ENCODE measurements at regions not wholly inside any gene's neighbourhood (a gene's known extent, or its start where the extent isn't known, plus 50 kb on each side); places are given as distances from the start of the nearest gene placed in this dataset.
A peak's percentile ranks its signal among the peaks of the same experiment; 100 is the strongest.

- H3F3A ChIP-seq (ENCODE audit: insufficient read depth), result no peaks in the 10 kb centered on the region
- H3K9me3 ChIP-seq (ENCODE audit: low read depth), result no peaks in the 10 kb centered on the region
- no peaks in the 10 kb centered on the region for H3K36me3 ChIP-seq (ENCODE audit: low read depth)
- H3K4me1 ChIP-seq (ENCODE audit: insufficient read depth), result no peaks in the 10 kb centered on the region
- H3K4me2 ChIP-seq (ENCODE audit: unreplicated experiment), result no peak overlapping the region
- H2AFZ ChIP-seq, result no peak overlapping the region
- no peaks in the 10 kb centered on the region for H3K9me2 ChIP-seq (ENCODE audit: insufficient read depth)
- no peak overlapping the region for H3K4me3 ChIP-seq
- in situ Hi-C loops (cut with MboI), result no loop called here
- 27 to 28% methylated on average over 4 of the region's 4 CpGs for WGBS, 2 experiments (ENCODE audit: low coverage in 1 of 2, low lambda C conversion rate in 2 of 2, missing lambda C conversion rate in 2 of 2)
- no peaks in the 10 kb centered on the region for H3K27me3 ChIP-seq (replicated peaks; ENCODE audit: insufficient read depth)
- TF ChIP-seq EZH2 (IDR thresholded peaks at IDR 0.05; ENCODE audit: insufficient read depth, poor library complexity, severe bottlenecking) (no peak), EZH2phosphoT487 (IDR thresholded peaks at IDR 0.05; ENCODE audit: insufficient read depth, low read depth) (no peak)
- no peaks in the 10 kb centered on the region for H3K79me2 ChIP-seq (ENCODE audit: insufficient read depth)
- H3K27ac ChIP-seq, result no peak overlapping the region
- H4K20me1 ChIP-seq (ENCODE audit: insufficient read depth), result no peaks in the 10 kb centered on the region
- H3K9ac ChIP-seq, result no peak overlapping the region
- peak; percentile 31 for DNase-seq
Observed at GRCh38 chr5:164358531-164359259, 853.3 kb downstream of the MAT2B start.

DNA sequence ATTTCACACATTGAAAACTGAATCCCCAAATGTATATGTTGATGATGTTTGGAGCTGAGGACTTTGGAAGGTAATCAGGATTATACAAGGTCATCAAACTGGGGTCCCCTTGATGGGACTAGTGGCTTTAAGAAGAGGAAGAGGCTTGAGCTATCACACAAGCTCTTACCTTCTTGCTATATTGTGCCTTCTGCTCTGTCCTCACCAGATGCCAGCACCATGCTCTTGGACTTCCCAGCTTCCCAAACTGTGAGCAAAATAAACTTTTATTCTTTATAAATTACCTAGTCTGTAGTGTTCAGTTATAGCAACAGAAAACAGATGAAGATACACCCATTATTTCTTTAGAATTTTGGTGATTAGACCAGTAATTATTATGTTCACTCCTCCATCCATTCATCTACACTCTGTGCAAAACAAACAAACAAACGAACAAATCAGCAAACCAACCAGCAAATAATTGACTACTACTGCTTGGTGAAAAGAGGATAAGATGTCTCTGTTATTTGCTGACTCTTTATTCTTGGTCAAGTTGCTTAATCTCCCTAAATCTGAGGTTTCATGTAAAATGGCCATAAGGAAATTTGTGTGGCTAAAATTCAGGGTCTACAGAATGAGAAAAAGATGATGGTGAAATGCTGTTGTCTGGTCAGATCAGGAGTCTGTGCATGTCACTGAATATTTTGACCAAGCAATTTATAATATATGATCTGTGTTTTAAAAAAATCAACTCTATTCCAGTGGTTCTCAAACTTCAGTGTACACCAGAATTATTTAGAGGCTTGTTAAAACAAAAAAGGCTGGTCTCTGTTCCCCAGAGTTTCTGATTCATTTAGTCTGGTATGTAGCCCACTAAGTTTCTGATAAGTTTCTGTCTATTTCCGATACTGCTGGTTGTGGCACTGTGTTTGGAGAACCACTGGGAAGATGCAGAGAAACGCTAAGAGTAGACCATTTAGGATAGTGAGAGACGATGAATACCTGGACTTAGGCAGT is 854.1 kb downstream of the MAT2B start:
- Histone ChIP-seq H3K4me3 (no peak overlapping the region), H3K4me2 (ENCODE audit: unreplicated experiment) (no peak overlapping the region), H3F3A (ENCODE audit: insufficient read depth) (no peaks in the 10 kb centered on the region), H3K27ac (no peak overlapping the region), H3K9ac (no peak overlapping the region), H3K4me1 (ENCODE audit: insufficient read depth) (no peaks in the 10 kb centered on the region), H3K9me3 (ENCODE audit: low read depth) (no peaks in the 10 kb centered on the region), H2AFZ (no peak overlapping the region), H4K20me1 (ENCODE audit: insufficient read depth) (no peaks in the 10 kb centered on the region), H3K27me3 (replicated peaks; ENCODE audit: insufficient read depth) (no peaks in the 10 kb centered on the region), H3K79me2 (ENCODE audit: insufficient read depth) (no peaks in the 10 kb centered on the region), H3K9me2 (ENCODE audit: insufficient read depth) (no peaks in the 10 kb centered on the region), H3K36me3 (ENCODE audit: low read depth) (no peaks in the 10 kb centered on the region)
- TF ChIP-seq EZH2 (IDR thresholded peaks at IDR 0.05; ENCODE audit: insufficient read depth, poor library complexity, severe bottlenecking) (no peak), EZH2phosphoT487 (IDR thresholded peaks at IDR 0.05; ENCODE audit: insufficient read depth, low read depth) (no peak)
- WGBS, 2 experiments (ENCODE audit: low coverage in 1 of 2, low lambda C conversion rate in 2 of 2, missing lambda C conversion rate in 2 of 2), result 27 to 28% methylated on average over 4 of the region's 4 CpGs
- in situ Hi-C loops (cut with MboI), result no loop called here
- DNase-seq, result no peak

DNA sequence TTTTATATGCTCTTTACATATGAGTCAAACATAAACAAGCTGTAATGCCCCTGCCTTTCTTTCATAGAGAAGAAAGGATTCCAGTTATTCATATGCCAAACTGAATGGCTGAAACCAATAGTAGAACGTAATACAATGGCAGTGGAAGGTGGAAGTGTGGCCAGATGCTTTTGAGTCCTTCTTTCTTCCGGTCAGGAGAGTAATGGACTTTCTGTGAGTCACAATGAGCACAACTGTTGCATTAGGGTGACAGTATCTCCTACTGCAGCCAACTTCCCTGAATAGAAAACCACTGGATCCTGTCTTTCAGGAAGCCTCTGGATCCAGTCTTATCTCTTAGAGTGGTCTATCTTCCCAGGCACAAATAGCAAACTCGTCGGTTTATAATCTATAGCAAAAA is 855.2 kb downstream of the MAT2B start:
- Histone ChIP-seq H4K20me1 (ENCODE audit: insufficient read depth) (no peaks in the 10 kb centered on the region), H3K9me3 (ENCODE audit: low read depth) (no peaks in the 10 kb centered on the region), H3K4me3 (no peak overlapping the region), H3K36me3 (ENCODE audit: low read depth) (no peaks in the 10 kb centered on the region), H3K4me1 (ENCODE audit: insufficient read depth) (no peaks in the 10 kb centered on the region), H3K9me2 (ENCODE audit: insufficient read depth) (no peaks in the 10 kb centered on the region), H3K27ac (no peak overlapping the region), H3K27me3 (replicated peaks; ENCODE audit: insufficient read depth) (no peaks in the 10 kb centered on the region), H3K9ac (no peak overlapping the region), H3F3A (ENCODE audit: insufficient read depth) (no peaks in the 10 kb centered on the region), H2AFZ (no peak overlapping the region), H3K79me2 (ENCODE audit: insufficient read depth) (no peaks in the 10 kb centered on the region), H3K4me2 (ENCODE audit: unreplicated experiment) (no peak overlapping the region)
- 33% methylated on average over 4 of the region's 4 CpGs for WGBS, 2 experiments (ENCODE audit: low coverage in 1 of 2, low lambda C conversion rate in 2 of 2, missing lambda C conversion rate in 2 of 2)
- in situ Hi-C loops (cut with MboI), result no loop called here
- TF ChIP-seq EZH2 (IDR thresholded peaks at IDR 0.05; ENCODE audit: insufficient read depth, poor library complexity, severe bottlenecking) (no peak), EZH2phosphoT487 (IDR thresholded peaks at IDR 0.05; ENCODE audit: insufficient read depth, low read depth) (no peak)
- peak; percentile 14 for DNase-seq

GRCh38 chr5:164361986-164362385 is 856.6 kb downstream of the MAT2B start:
- H3K9me2 ChIP-seq (ENCODE audit: insufficient read depth), result no peaks in the 10 kb centered on the region
- H3K27ac ChIP-seq, result no peak overlapping the region
- H3K4me1 ChIP-seq (ENCODE audit: insufficient read depth), result no peaks in the 10 kb centered on the region
- H3K9ac ChIP-seq, result no peak overlapping the region
- no peaks in the 10 kb centered on the region for H4K20me1 ChIP-seq (ENCODE audit: insufficient read depth)
- no peak overlapping the region for H3K4me2 ChIP-seq (ENCODE audit: unreplicated experiment)
- in situ Hi-C loops (cut with MboI), result no loop called here
- no peaks in the 10 kb centered on the region for H3K36me3 ChIP-seq (ENCODE audit: low read depth)
- WGBS, 2 experiments (ENCODE audit: low coverage in 1 of 2, low lambda C conversion rate in 2 of 2, missing lambda C conversion rate in 2 of 2), result 23 to 31% methylated on average over 5 of the region's 5 CpGs
- no peaks in the 10 kb centered on the region for H3K9me3 ChIP-seq (ENCODE audit: low read depth)
- H3F3A ChIP-seq (ENCODE audit: insufficient read depth), result no peaks in the 10 kb centered on the region
- no peaks in the 10 kb centered on the region for H3K27me3 ChIP-seq (replicated peaks; ENCODE audit: insufficient read depth)
- TF ChIP-seq EZH2 (IDR thresholded peaks at IDR 0.05; ENCODE audit: insufficient read depth, poor library complexity, severe bottlenecking) (no peak), EZH2phosphoT487 (IDR thresholded peaks at IDR 0.05; ENCODE audit: insufficient read depth, low read depth) (no peak)
- no peak overlapping the region for H2AFZ ChIP-seq
- no peak overlapping the region for H3K4me3 ChIP-seq
- H3K79me2 ChIP-seq (ENCODE audit: insufficient read depth), result no peaks in the 10 kb centered on the region
- no peak for DNase-seq
